Activated CD4-positive, alpha-beta T cell treated with anti-CD3 and anti-CD28 coated beads, Interleukin-2, amount 10 ng/mL, durations not matched to agents 7 days and 5 days (primary cell): ENCODE measurements at regions not wholly inside any gene's neighbourhood (a gene's known extent, or its start where the extent isn't known, plus 50 kb on each side); places are given as distances from the start of the nearest gene placed in this dataset.

Experiments used
- CTCF ChIA-PET: fragments of 350-600 bp; sonication (Branson Sonifier 250); formaldehyde crosslinking; loops from one replicate; lab custom pipeline; 2021; ENCODE audit warnings: antibody characterized with exemption; lab: Charles Lee
- POLR2A ChIA-PET: fragments of 350-600 bp; sonication (Branson Sonifier 250); formaldehyde crosslinking; loops from one replicate; lab custom pipeline; 2021; ENCODE audit warnings: antibody characterized with exemption; lab: Charles Lee
- DNase-seq: peaks from one replicate; pipeline ENCODE4 v3.0.0-alpha.2; 2020
- H3K27ac Mint-ChIP-seq: one replicate; pipeline ENCODE4 v1.8.0; 2021; ENCODE audit warnings: mild to moderate bottlenecking, moderate library complexity, mixed read lengths
- H3K27me3 Mint-ChIP-seq: one replicate; pipeline ENCODE4 v1.8.0; 2021; ENCODE audit warnings: mixed read lengths
- H3K36me3 Mint-ChIP-seq: one replicate; pipeline ENCODE4 v1.8.0; 2021; ENCODE audit warnings: low read depth, mixed read lengths
- H3K4me1 Mint-ChIP-seq: one replicate; pipeline ENCODE4 v1.8.0; 2021; ENCODE audit warnings: mixed read lengths
- H3K4me3 Mint-ChIP-seq: one replicate; pipeline ENCODE4 v1.8.0; 2021; ENCODE audit warnings: mild to moderate bottlenecking, moderate library complexity, mixed read lengths
- H3K9me3 Mint-ChIP-seq: one replicate; pipeline ENCODE4 v1.8.0; 2021; ENCODE audit warnings: mixed read lengths

GRCh38 chr9:20028192-20028848 is 239.5 kb upstream of the SLC24A2 start:
- H3K36me3 Mint-ChIP-seq: peaks cover 1% of the 10 kb centered on the region
- H3K4me1 Mint-ChIP-seq: peaks cover 7% of the 10 kb centered on the region
- H3K4me3 Mint-ChIP-seq: no peak overlapping the region
- CTCF ChIA-PET: interaction anchor here (1.6 kb wide), 1 partner anchor 17 kb away, joined by 4 read pairs; no protein-coding TSS in a partner anchor
- peaks cover 2% of the 10 kb centered on the region for H3K9me3 Mint-ChIP-seq
- peaks cover 2% of the 10 kb centered on the region for H3K27me3 Mint-ChIP-seq
- POLR2A ChIA-PET: no interaction called here
- DNase-seq: no peak
- no peak overlapping the region for H3K27ac Mint-ChIP-seq

- DNase-seq: no peak
- Mint-ChIP-seq H3K9me3 (peaks cover 3% of the 10 kb centered on the region), H3K36me3 (no peaks in the 10 kb centered on the region), H3K27ac (no peak overlapping the region), H3K4me3 (no peak overlapping the region), H3K4me1 (no peaks in the 10 kb centered on the region), H3K27me3 (no peaks in the 10 kb centered on the region)
- CTCF ChIA-PET: interaction anchor here (0.9 to 1.4 kb wide), 2 partner anchors 9 to 10 kb away, joined by 4 read pairs; no protein-coding TSS in a partner anchor
- POLR2A ChIA-PET: no interaction called here
These were observed 235.2 kb upstream of the SLC24A2 start for GRCh38 chr9:20023961-20024571.

GRCh38 chr9:20023210-20023905 is 234.5 kb upstream of the SLC24A2 start:
- Mint-ChIP-seq H3K9me3 (peaks cover 3% of the 10 kb centered on the region), H3K36me3 (no peaks in the 10 kb centered on the region)
- CTCF ChIA-PET: interaction anchor here (0.7 to 0.9 kb wide), 2 partner anchors 8 to 32 kb away, joined by 4 to 5 read pairs; no protein-coding TSS in a partner anchor

GRCh38 chr9:20022410-20022809 is 233.6 kb upstream of the SLC24A2 start:
- Mint-ChIP-seq H3K9me3 (peaks cover 5% of the 10 kb centered on the region), H3K27me3 (no peaks in the 10 kb centered on the region), H3K27ac (no peak overlapping the region), H3K4me1 (no peaks in the 10 kb centered on the region), H3K36me3 (peaks cover 3% of the 10 kb centered on the region), H3K4me3 (no peak overlapping the region)
- CTCF ChIA-PET: no interaction called here
- POLR2A ChIA-PET: no interaction called here
- no peak for DNase-seq

More at GRCh38 chr9:20023210-20023905, 234.5 kb upstream of the SLC24A2 start:
- H3K4me1 Mint-ChIP-seq: no peaks in the 10 kb centered on the region
- H3K27me3 Mint-ChIP-seq: no peaks in the 10 kb centered on the region
- POLR2A ChIA-PET: no interaction called here
- no peak for DNase-seq
- no peak overlapping the region for H3K4me3 Mint-ChIP-seq
- H3K27ac Mint-ChIP-seq: no peak overlapping the region

- Mint-ChIP-seq H3K4me1 (peaks cover 27% of the 10 kb centered on the region), H3K9me3 (peaks cover 27% of the 10 kb centered on the region), H3K27me3 (no peaks in the 10 kb centered on the region), H3K27ac (peak overlapping the region; percentile 52), H3K36me3 (peaks cover 14% of the 10 kb centered on the region), H3K4me3 (no peak overlapping the region)
- CTCF ChIA-PET: interaction anchor here (2.0 kb wide), 1 partner anchor 16 kb away, joined by 9 read pairs; no protein-coding TSS in a partner anchor
- POLR2A ChIA-PET: no interaction called here
- DNase-seq: no peak
These were observed 227.8 kb upstream of the SLC24A2 start for GRCh38 chr9:20016611-20017010.

- CTCF ChIA-PET: interaction anchor here (1.5 to 2.0 kb wide), 3 partner anchors 8 to 15 kb away, joined by 4 to 9 read pairs (median 5); no protein-coding TSS in a partner anchor
- H3K9me3 Mint-ChIP-seq: peaks cover 33% of the 10 kb centered on the region
- no peaks in the 10 kb centered on the region for H3K27me3 Mint-ChIP-seq
- DNase-seq: peak; percentile 21
- H3K4me1 Mint-ChIP-seq: peaks cover 27% of the 10 kb centered on the region
- peaks cover 19% of the 10 kb centered on the region for H3K36me3 Mint-ChIP-seq
- H3K4me3 Mint-ChIP-seq: no peak overlapping the region
- POLR2A ChIA-PET: no interaction called here
- peak overlapping the region; percentile 82 for H3K27ac Mint-ChIP-seq
These were observed 226.6 kb upstream of the SLC24A2 start for GRCh38 chr9:20015427-20015931.

DNA sequence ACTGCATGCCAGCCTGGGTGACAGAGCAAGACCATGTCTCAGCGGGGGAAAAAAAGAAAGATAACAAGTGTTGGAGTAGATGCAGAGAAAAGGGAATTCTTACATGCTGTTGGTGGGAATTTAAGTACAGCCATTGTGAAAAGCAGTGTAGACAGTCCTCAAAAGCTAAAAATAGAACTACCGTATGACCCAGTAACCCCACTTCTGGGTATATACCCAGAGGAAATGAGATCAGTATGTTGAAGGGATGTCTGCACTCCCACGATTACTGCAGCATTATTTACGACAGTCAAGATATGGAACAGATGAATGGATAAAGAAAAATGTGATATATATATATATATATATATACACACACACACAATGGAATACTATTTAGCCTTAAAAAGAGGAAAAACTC is 225.3 kb upstream of the SLC24A2 start:
- ChIA-PET CTCF (interaction anchor here (0.8 to 1.7 kb wide), 2 partner anchors 10 to 13 kb away, joined by 4 to 5 read pairs; no protein-coding TSS in a partner anchor), POLR2A (no interaction called here)
- H3K36me3 Mint-ChIP-seq: peaks cover 19% of the 10 kb centered on the region
- no peak overlapping the region for H3K4me3 Mint-ChIP-seq
- H3K4me1 Mint-ChIP-seq: peaks cover 27% of the 10 kb centered on the region
- H3K27me3 Mint-ChIP-seq: no peaks in the 10 kb centered on the region
- no peak overlapping the region for H3K27ac Mint-ChIP-seq
- peaks cover 34% of the 10 kb centered on the region for H3K9me3 Mint-ChIP-seq
- no peak for DNase-seq

GRCh38 chr9:20012232-20012631 is 223.4 kb upstream of the SLC24A2 start:
- POLR2A ChIA-PET: no interaction called here
- H3K4me3 Mint-ChIP-seq: no peak overlapping the region
- peaks cover 27% of the 10 kb centered on the region for H3K4me1 Mint-ChIP-seq
- no peak for DNase-seq
- peaks cover 20% of the 10 kb centered on the region for H3K36me3 Mint-ChIP-seq
- CTCF ChIA-PET: no interaction called here
- H3K9me3 Mint-ChIP-seq: peaks cover 37% of the 10 kb centered on the region
- H3K27me3 Mint-ChIP-seq: no peaks in the 10 kb centered on the region
- no peak overlapping the region for H3K27ac Mint-ChIP-seq

- Mint-ChIP-seq H3K36me3 (peaks cover 15% of the 10 kb centered on the region), H3K27me3 (no peaks in the 10 kb centered on the region), H3K9me3 (peaks cover 32% of the 10 kb centered on the region), H3K4me3 (no peak overlapping the region), H3K27ac (no peak overlapping the region), H3K4me1 (peaks cover 10% of the 10 kb centered on the region)
- ChIA-PET CTCF (interaction anchor here (1.7 kb wide), 1 partner anchor 10 kb away, joined by 4 read pairs; no protein-coding TSS in a partner anchor), POLR2A (no interaction called here)
- no peak for DNase-seq
These were observed 220.8 kb upstream of the SLC24A2 start for GRCh38 chr9:20009606-20010005.

DNA sequence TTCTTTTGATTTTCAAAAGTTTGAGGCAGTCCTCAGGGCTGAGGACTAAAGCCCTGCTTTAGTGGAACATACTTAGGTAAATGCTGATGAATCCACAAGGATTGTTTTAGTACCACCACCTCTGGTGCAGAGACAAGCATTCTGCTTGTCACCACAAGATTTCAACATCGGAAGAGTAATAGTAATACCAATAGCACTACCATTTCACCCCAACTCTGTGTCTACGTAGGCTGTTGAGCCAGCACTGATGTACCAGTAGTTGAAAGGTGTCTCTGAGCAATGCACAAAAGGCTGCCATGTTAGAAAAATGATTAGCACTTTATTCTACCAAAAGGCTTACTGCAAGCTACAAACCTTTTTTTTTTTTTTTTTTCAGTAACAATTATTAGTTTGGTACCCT is 213.2 kb upstream of the SLC24A2 start:
- Mint-ChIP-seq H3K36me3 (peaks cover 23% of the 10 kb centered on the region), H3K4me3 (no peak overlapping the region), H3K27ac (no peak overlapping the region), H3K9me3 (peaks cover 16% of the 10 kb centered on the region), H3K27me3 (no peaks in the 10 kb centered on the region), H3K4me1 (peaks cover 35% of the 10 kb centered on the region)
- ChIA-PET CTCF (no interaction called here), POLR2A (no interaction called here)
- DNase-seq: no peak

- POLR2A ChIA-PET: interaction anchor here (0.5 kb wide), 1 partner anchor 520 kb away, joined by 12 read pairs; no protein-coding TSS in a partner anchor
- CTCF ChIA-PET: interaction anchor here (3.1 kb wide), 1 partner anchor 14 kb away, joined by 9 read pairs; no protein-coding TSS in a partner anchor
- Mint-ChIP-seq H3K4me3 (no peak overlapping the region), H3K4me1 (peaks cover 39% of the 10 kb centered on the region), H3K27ac (no peak overlapping the region), H3K27me3 (no peaks in the 10 kb centered on the region), H3K36me3 (peaks cover 27% of the 10 kb centered on the region), H3K9me3 (peaks cover 20% of the 10 kb centered on the region)
- DNase-seq: no peak
These were observed 212.2 kb upstream of the SLC24A2 start for GRCh38 chr9:20001058-20001457.

GRCh38 chr9:19999491-20000057 is 210.7 kb upstream of the SLC24A2 start:
- peak; percentile 58 for DNase-seq
- H3K27ac Mint-ChIP-seq: peak overlapping the region; percentile 85
- ChIA-PET CTCF (interaction anchor here (0.6 to 3.1 kb wide), 5 partner anchors 10 to 564 kb away, joined by 3 to 9 read pairs (median 4); no protein-coding TSS in a partner anchor), POLR2A (interaction anchor here (1.3 kb wide), 1 partner anchor 623 kb away, joined by 3 read pairs; the partner anchor contains the start of gene MLLT3)
- peaks cover 49% of the 10 kb centered on the region for H3K4me1 Mint-ChIP-seq
- peaks cover 27% of the 10 kb centered on the region for H3K36me3 Mint-ChIP-seq
- no peaks in the 10 kb centered on the region for H3K27me3 Mint-ChIP-seq
- no peak overlapping the region for H3K4me3 Mint-ChIP-seq
- peaks cover 20% of the 10 kb centered on the region for H3K9me3 Mint-ChIP-seq
